CD4-positive, alpha-beta T cell (primary cell): ENCODE measurements at regions not wholly inside any gene's neighbourhood (a gene's known extent, or its start where the extent isn't known, plus 50 kb on each side); places are given as distances from the start of the nearest gene placed in this dataset.
A peak's percentile ranks its signal among the peaks of the same experiment; 100 is the strongest.
"Not testable (repeated sequence)": the region's sequence is repeated elsewhere in the genome, so short reads cannot be mapped to it uniquely, and the experiment has no call there.

Source experiments
- ATAC-seq: fragments of 200-7000 bp; cut with Tn5 transposase; one replicate; pipeline ENCODE4 v1.10.0; 2022; ENCODE audit warnings: mild to moderate bottlenecking; ENCODE audit not compliant: poor library complexity
- CTCF ChIA-PET: fragments of 350-600 bp; sonication (Branson Sonifier 250); formaldehyde crosslinking; loops from one replicate; lab custom pipeline; 2021; ENCODE audit warnings: antibody characterized with exemption, inconsistent platforms; lab: Charles Lee
- POLR2A ChIA-PET: fragments of 350-600 bp; sonication (Branson Sonifier 250); formaldehyde crosslinking; loops from one replicate; lab custom pipeline; 2021; ENCODE audit warnings: antibody characterized with exemption, inconsistent platforms; lab: Charles Lee
- DNase-seq, 14 experiments: peaks; one replicate each; pipeline ENCODE4 v3.0.0-alpha.2; 2013 to 2020; ENCODE audit warnings: mixed read lengths in 2 of 14
- H3K27ac ChIP-seq, 2 donors: one replicate each; pipeline versions ENCODE4 v1.5.1 to v1.7.0; 2013; ENCODE audit warnings: low read length in 2 of 2, low read depth in 1 of 2, mild to moderate bottlenecking in 1 of 2
- H3K27me3 ChIP-seq, 2 experiments: 1 replicate in 1 of 2; 2 replicates in 1 of 2; pipeline versions ENCODE4 v1.6.1 to v1.7.0; 2013; ENCODE audit warnings: low read length in 2 of 2, control low read depth in 1 of 2, mild to moderate bottlenecking in 1 of 2, moderate library complexity in 1 of 2; ENCODE audit not compliant: insufficient read depth in 2 of 2, control insufficient read depth in 1 of 2
- H3K36me3 ChIP-seq: one replicate; pipeline ENCODE4 v1.6.1; 2013; ENCODE audit warnings: low read length, control low read depth; ENCODE audit not compliant: insufficient read depth
- H3K4me1 ChIP-seq: one replicate; pipeline ENCODE4 v1.6.1; 2013; ENCODE audit warnings: low read length, control low read depth; ENCODE audit not compliant: insufficient read depth
- H3K4me3 ChIP-seq: one replicate; pipeline ENCODE4 v1.5.1; 2013; ENCODE audit warnings: mild to moderate bottlenecking, low read length, moderate library complexity
- H3K9me3 ChIP-seq, 2 experiments: 1 replicate in 1 of 2; 2 replicates in 1 of 2; pipeline versions ENCODE4 v1.6.1 to v1.7.0; 2013; ENCODE audit warnings: low read length in 2 of 2, mild to moderate bottlenecking in 2 of 2, control low read depth in 1 of 2, moderate library complexity in 1 of 2; ENCODE audit not compliant: control insufficient read depth in 1 of 2, insufficient read depth in 1 of 2
- H3K27ac Mint-ChIP-seq: one replicate; pipeline ENCODE4 v1.8.0; 2020; ENCODE audit warnings: mixed read lengths
- H3K27me3 Mint-ChIP-seq: one replicate; pipeline ENCODE4 v1.8.0; 2021; ENCODE audit warnings: mixed read lengths
- H3K36me3 Mint-ChIP-seq: one replicate; pipeline ENCODE4 v1.8.0; 2021; ENCODE audit warnings: low read depth, mixed read lengths
- H3K4me1 Mint-ChIP-seq: one replicate; pipeline ENCODE4 v1.8.0; 2021; ENCODE audit warnings: low read depth, mixed read lengths
- H3K4me3 Mint-ChIP-seq: one replicate; pipeline ENCODE4 v1.8.0; 2020; ENCODE audit warnings: mild to moderate bottlenecking, mixed read lengths
- H3K9me3 Mint-ChIP-seq: one replicate; pipeline ENCODE4 v1.8.0; 2020; ENCODE audit warnings: mixed read lengths
- CTCF ChIP-seq: fragments of 200-600 bp; IDR thresholded peaks from one replicate; pipeline ENCODE4 v1.8.0; 2022; ENCODE audit warnings: antibody characterized with exemption, mild to moderate bottlenecking
- intact Hi-C, 2 experiments: fragments of 100-400 bp; cut with DNase I in 1 of 2; cut with micrococcal nuclease in 1 of 2; formaldehyde crosslinking; loops; one replicate each; pipeline versions ENCODE4 v1.15.1 to v1.9.0; 2023 to 2025; cut with DNase I, micrococcal nuclease

DNA sequence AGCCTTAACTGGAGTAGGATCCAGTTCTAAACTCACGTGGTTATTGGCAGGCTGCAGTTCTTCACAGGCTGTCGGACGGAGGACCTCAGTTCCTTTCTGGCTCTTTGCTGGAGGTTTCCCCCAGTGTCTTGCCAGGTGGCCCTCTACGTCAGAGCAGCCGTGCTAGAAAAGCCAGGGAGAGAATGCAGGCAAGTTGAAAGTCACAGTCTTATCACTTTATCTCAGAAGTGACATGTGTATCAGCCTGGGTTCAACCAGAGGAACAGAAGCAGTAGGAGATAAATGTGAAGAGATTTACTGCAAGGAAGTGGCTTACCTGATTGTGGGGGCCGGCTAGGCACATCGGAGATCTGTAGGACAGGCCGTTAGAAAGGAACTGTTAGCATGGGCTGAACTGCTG, 125.3 kb upstream of the BNIP2 start:
- H3K36me3 ChIP-seq: no peaks in the 10 kb centered on the region
- Mint-ChIP-seq H3K4me3 (peak overlapping the region; percentile 35), H3K4me1 (peaks cover 36% of the 10 kb centered on the region), H3K27me3 (peaks cover 21% of the 10 kb centered on the region), H3K27ac (peak overlapping the region; percentile 87), H3K9me3 (no peaks in the 10 kb centered on the region), H3K36me3 (no peaks in the 10 kb centered on the region)
- ATAC-seq (peak; percentile 93), DNase-seq (peak in 12 of 14 experiments; percentile 18 to 78 (median 48))
- ChIA-PET POLR2A (no interaction called here), CTCF (interaction anchor here (1.5 kb wide), 1 partner anchor 18 kb away, joined by 3 read pairs; no protein-coding TSS in a partner anchor)
- no peaks in the 10 kb centered on the region for H3K9me3 ChIP-seq
- intact Hi-C loops: loop anchor here in 1 of 2 experiments (5.0 kb wide), 1 partner anchor 37 kb away; no protein-coding TSS in a partner anchor
- no peak for TF ChIP-seq CTCF
- H3K4me1 ChIP-seq: peaks cover 15% of the 10 kb centered on the region
- H3K27ac ChIP-seq: peak overlapping the region in 1 of 2 donors; percentile 45
- peaks cover 0 to 3% of the 10 kb centered on the region in 2 experiments for H3K27me3 ChIP-seq
- H3K4me3 ChIP-seq: no peak overlapping the region

DNA sequence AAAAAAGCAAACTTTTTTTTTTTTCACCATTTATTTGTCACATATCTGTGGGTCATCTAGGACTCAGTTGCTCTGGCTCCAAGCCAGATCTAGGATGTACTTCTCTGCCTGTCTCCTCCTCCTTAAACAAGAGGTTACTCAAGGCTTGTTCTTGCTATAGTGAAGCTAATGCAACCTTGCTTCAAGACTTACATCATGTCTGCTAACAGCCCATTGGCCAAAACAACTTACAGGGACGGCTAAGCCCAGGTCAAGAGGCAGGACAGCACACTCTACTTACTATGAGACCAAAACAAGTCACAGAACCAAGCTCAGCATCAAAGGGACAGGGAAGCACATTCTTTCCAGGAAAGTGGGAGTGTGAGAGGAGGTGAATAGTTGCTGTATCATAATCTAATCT, 123.8 kb upstream of the BNIP2 start:
- ATAC-seq (no peak), DNase-seq (no peak)
- ChIA-PET POLR2A (interaction anchor here (1.2 to 1.7 kb wide), 2 partner anchors 9 to 11 kb away, joined by 3 to 7 read pairs; no protein-coding TSS in a partner anchor), CTCF (interaction anchor here (1.1 kb wide), 1 partner anchor 15 kb away, joined by 3 read pairs; no protein-coding TSS in a partner anchor)
- H3K4me3 ChIP-seq: no peak overlapping the region
- H3K27ac ChIP-seq: no peak overlapping the region
- peaks cover 0 to 3% of the 10 kb centered on the region in 2 experiments for H3K27me3 ChIP-seq
- H3K9me3 Mint-ChIP-seq: no peaks in the 10 kb centered on the region
- peaks cover 15% of the 10 kb centered on the region for H3K4me1 ChIP-seq
- H3K36me3 ChIP-seq: no peaks in the 10 kb centered on the region
- peaks cover 14% of the 10 kb centered on the region for H3K27me3 Mint-ChIP-seq
- H3K27ac Mint-ChIP-seq: peak overlapping the region; percentile 87
- H3K4me1 Mint-ChIP-seq: peaks cover 36% of the 10 kb centered on the region
- H3K36me3 Mint-ChIP-seq: peaks cover 2% of the 10 kb centered on the region
- intact Hi-C loops: loop anchor here in 1 of 2 experiments (5.0 kb wide), 1 partner anchor 36 kb away; no protein-coding TSS in a partner anchor
- H3K4me3 Mint-ChIP-seq: no peak overlapping the region
- no peaks in the 10 kb centered on the region for H3K9me3 ChIP-seq
- no peak for TF ChIP-seq CTCF

DNA sequence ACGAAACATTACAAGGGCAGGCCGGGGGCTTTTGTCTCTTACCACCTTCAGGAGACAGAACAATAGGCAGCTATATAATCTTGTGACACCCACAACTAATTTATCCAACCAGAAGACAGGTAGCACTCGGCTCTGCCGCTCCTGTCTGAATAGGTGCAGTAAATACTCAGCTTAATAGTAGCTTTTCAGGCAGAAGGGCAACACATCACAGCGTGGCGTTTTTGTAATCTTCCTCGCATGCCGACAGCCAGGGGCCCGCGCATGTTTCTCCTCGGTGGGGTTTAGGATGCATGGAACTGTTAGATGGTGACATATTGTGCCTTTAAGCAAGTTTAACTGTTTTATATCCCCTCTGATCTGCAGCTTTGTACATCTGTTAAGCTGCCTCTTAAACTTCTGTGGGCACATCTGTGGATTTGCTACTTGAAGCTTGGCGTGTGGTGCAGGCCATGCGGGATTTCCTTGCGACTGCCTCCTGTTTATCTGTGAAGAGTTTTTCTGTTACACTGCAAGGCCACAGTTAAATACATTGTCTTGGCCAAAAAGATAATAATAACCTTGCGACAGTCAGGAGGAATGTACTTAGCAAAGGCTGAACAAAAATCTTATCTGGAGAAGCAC, 123.2 kb upstream of the BNIP2 start:
- CTCF ChIA-PET: interaction anchor here (1.1 kb wide), 2 partner anchors 15 to 61 kb away, joined by 3 read pairs; no protein-coding TSS in a partner anchor
- POLR2A ChIA-PET: interaction anchor here (1.2 to 1.7 kb wide), 2 partner anchors 9 to 10 kb away, joined by 3 to 7 read pairs; no protein-coding TSS in a partner anchor
- H3K9me3 ChIP-seq: no peaks in the 10 kb centered on the region
- Mint-ChIP-seq H3K27me3 (peaks cover 10% of the 10 kb centered on the region), H3K27ac (no peak overlapping the region), H3K4me3 (no peak overlapping the region), H3K9me3 (no peaks in the 10 kb centered on the region), H3K4me1 (peaks cover 36% of the 10 kb centered on the region), H3K36me3 (peaks cover 4% of the 10 kb centered on the region)
- intact Hi-C loops: loop anchor here in 1 of 2 experiments (5.0 kb wide), 1 partner anchor 35 kb away; no protein-coding TSS in a partner anchor
- no peak overlapping the region for H3K27ac ChIP-seq
- no peaks in the 10 kb centered on the region for H3K27me3 ChIP-seq
- DNase-seq (no peak), ATAC-seq (no peak)
- H3K36me3 ChIP-seq: no peaks in the 10 kb centered on the region
- no peak overlapping the region for H3K4me3 ChIP-seq
- peaks cover 15% of the 10 kb centered on the region for H3K4me1 ChIP-seq
- no peak for TF ChIP-seq CTCF

DNA sequence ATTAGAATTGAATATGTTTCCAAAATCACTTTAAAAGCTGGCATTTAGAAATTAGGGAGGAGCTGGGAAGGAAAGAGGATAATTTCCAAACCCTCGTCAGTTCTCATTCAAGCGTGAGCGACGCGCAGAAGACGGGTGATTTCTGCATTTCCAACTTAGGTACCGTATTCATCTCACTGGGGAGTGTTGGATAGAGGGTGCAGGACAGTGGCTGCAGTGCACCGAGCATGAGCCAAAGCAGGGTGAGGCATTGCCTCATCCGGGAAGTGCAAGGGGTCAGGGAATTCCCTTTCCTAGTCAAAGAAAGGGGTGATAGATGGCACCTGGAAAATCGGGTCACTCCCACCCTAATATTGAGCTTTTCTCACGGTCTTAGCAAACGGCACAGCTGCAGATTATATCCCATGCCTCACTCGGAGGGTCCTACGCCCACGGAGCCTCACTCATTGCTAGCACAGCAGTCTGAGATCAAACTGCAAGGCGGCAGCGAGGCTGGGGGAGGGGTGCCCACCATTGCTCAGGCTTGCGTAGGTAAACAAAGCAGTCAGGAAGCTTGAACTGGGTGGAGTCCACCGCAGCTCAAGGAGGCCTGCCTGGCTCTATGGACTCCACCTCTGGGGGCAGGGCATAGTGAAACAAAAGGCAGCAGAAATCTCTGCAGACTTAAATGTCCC, 114.3 kb upstream of the BNIP2 start:
- H3K27me3 ChIP-seq, H3K36me3 ChIP-seq, H3K9me3 ChIP-seq, H3K27me3 Mint-ChIP-seq: not testable (repeated sequence)
- CTCF ChIA-PET: interaction anchor here (0.6 to 1.5 kb wide), 5 partner anchors 32 to 324 kb away, joined by 3 to 7 read pairs (median 3); no protein-coding TSS in a partner anchor
- peak overlapping the region; percentile 41 for H3K4me3 ChIP-seq
- Mint-ChIP-seq H3K36me3 (peaks cover 22% of the 10 kb centered on the region), H3K4me3 (peak overlapping the region; percentile 87), H3K27ac (peak overlapping the region; percentile 99), H3K4me1 (peaks cover 54% of the 10 kb centered on the region), H3K9me3 (peaks cover 10% of the 10 kb centered on the region)
- peaks cover 47% of the 10 kb centered on the region for H3K4me1 ChIP-seq
- DNase-seq (peak; percentile 67 to 93 (median 80)), ATAC-seq (peak; percentile 77)
- POLR2A ChIA-PET: interaction anchor here (0.7 to 2.8 kb wide), 19 partner anchors 9 to 749 kb away, joined by 3 to 47 read pairs (median 4); no protein-coding TSS in a partner anchor
- H3K27ac ChIP-seq: peak overlapping the region in 1 of 2 donors; percentile 45
- intact Hi-C loops: loop anchor here in 1 of 2 experiments (1.0 to 5.0 kb wide), 4 partner anchors 51 to 324 kb away; no protein-coding TSS in a partner anchor
